Amygdala (tissue), 56 donors: ENCODE measurements at regions not wholly inside any gene's neighbourhood (a gene's known extent, or its start where the extent isn't known, plus 50 kb on each side); places are given as distances from the start of the nearest gene placed in this dataset.

Experiments used
- DNase-seq, 56 donors: peaks; one replicate each; lab custom pipeline; 2025; lab: John Stamatoyannopoulos, UW

DNA sequence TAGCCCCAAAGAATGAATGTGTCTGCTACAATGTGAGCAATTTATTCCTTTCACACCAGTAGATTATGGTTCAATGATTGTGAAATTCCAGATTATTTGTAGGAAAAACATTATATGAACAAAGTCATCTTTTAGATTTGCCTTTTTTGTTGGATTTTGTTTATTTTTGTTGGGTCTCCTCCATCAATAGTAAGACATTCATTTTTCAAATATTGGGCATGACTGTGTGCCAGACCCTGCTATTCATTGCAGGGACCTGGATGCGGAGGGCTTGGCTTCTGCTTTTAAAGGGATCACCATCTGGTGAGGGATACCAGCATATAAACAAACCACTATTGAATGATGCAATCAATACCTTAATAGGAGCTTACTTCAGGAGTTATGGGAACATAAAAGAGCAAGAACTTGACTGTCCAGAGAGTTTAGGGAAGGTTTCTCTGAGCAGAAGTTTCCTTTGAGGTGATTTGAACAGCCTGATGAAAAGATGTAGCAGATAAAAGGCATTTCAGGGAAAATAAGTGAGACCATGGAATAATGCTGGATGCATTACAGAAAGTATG, 486.7 kb downstream of the EPHA4 start:
- no peak for DNase-seq

DNA sequence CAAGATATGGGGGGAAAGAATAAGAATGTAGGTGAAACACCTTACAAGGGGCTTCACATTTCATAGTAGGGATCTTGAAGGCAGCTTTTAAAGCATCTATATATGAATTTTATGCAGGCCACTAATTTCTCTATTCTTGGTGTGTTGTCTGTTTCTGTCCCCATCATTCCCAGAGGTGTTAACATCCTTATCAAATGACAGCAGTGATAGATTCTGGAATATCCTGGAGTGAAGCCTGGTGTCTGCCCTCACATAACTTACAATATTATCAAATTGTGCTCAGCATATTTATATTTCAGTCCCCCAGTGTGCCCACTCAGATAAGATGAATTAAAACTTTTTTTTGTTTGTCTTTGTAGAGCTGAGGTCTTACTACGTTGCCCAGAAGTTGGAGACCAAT, 486.2 kb downstream of the EPHA4 start:
- no peak for DNase-seq

DNA sequence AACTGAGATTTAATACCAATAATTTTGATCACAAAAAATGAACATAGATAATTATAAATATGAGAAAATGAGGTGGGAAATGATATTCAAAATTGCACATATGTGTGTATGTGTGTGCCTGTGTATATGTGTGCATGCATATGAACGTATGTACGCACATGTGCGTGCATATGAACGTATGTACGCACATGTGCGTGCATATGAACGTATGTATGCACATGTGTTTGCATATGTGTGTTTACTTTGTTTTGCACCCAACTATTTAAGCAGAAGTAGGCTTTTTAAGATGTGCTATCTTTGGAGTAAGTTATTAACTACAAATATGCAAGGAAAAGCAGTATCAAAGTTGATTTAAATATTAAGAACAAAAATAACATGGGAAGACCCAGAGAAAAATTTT, 484.3 kb downstream of the EPHA4 start:
- DNase-seq = no peak

DNA sequence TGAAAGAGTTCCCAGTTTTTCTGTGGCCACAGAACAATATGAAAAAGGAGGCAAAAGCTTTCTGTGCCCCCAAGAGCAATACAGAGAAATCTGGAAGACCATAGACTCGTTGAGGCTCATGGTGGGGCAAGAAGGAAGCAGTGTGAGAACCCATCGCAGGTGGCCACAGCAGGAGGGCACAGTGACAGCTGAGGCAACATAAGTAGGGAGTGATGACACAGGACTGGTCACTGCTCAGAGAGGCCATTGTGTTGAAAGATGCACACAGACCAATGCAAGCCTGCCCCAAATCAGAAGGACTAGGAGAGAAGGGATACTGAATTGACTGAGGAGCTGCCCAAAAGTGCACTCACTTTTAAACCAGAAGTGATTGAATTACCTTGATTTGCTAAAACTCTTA, 483.6 kb downstream of the EPHA4 start:
- DNase-seq = no peak

DNA sequence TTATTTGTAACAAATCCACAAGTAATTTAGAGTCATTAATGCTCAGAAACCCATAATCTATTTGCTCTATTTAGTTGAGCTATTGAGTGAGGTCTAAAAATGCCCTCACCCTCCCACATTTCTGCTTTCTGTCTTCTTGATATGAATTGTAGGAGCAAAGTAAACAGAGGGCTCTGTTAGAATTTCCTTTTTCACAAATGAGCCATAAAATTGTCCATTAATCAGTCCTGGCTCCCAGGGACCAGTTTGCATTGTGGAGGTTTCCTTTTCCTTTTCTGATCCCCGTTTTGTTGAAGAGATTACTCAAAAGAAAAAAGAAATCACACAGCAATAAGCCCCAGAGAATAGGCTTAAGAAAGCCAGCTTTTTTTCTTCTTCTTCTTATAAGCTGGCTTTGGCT, 476.7 kb downstream of the EPHA4 start:
- no peak for DNase-seq

DNA sequence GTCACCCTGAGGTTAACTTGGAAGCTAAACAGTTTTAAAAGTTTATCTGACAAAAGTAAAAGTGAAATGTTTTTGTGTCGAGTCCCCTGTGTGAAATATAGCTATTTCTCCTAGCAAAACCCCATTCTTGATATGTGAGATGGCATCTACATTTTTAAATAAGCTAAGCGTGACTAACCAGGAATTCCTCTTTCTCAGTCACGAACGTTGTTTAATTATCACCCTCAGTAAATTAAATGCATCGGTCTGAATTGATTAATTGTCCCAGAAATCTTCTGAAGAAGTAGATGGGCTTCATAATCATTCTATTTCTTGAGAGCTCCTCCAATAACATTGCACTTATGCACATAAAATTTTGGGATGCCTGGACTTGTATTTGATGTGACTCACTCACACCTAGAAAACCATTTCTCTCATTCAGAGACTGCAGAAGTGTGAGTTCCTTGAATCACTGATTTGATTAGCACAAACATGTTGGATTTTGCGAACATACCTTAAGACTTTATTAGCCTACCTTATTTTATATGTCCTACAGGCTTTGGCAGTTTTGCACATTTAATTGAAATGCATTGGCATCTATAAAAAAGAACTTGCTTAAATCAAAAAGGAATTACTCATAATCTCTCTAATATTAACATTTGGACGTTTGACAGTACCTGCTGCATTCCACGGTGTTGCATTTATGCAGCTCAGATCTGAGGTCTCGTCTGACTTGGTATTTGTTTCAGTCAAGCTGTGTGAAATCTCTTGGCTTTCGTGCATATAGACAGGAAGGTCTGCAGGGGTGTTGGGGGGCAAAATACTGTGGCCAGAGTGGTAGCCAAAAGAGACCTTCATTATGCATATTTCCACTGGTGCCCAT, 475.2 kb downstream of the EPHA4 start:
- DNase-seq = no peak

DNA sequence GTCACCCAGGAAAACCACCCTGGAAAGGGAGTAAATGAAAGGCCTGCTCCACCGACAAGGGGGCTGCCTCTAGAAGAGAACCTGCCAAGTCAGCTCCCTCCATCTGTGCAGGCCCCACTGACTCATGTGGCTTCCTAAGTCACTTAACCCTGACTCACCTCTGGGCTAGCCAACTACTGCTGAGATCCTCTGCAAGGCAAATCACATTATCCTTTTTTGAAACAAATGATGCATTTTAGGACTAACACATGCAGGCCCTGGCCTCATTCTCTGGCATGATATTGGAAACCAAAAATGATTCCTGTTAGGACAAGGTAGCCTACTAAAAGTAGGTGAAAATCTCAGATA, 474.6 kb downstream of the EPHA4 start:
- DNase-seq = no peak

DNA sequence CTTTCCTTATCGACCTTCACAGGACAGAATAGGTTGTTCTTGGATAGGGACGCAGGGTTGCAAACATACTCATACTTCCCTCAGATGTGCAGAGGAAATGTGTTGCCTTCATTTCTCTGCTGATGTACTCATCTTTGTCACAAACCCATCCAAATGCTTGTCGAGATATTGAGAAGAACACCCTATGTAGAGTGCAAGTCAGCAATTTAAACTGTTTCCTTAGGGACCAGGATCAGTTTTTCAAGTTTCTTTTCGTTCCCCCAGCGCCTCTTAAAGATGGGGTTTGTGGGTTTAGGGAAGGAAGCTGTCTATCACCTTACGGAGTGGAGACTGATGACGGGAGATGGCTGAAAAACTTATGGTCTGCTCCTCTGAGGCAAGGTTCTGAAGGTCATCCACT, 474.2 kb downstream of the EPHA4 start:
- DNase-seq = no peak

DNA sequence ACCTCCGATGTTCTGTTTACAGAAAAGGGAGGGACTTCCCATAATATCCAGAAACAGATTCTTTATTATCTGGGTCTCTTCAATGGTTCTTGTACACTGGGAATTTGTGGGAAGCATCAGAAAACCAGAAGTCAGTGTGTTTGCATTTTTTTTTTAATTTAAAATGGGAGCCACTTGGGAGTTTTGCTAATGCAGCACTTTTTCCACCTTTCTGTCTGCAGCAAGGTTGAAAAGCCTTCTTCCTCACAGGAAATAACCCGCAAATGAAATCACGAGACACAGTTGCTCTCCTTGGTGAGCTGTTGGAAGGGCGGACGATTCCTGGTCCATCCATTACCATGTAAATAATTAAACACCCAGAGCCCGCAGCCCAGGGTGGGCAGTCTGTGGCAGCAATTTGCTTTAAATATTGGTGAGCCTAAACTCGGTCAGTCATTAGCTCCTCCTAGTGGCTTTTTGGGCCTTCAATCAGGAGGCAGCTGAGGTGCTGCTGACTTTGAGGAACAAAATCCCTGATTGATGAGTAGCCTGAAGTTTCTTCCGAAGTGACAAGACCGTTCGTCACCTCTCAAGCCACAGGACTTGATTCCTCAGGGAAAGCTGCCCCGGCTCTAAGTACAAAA, 471.5 kb downstream of the EPHA4 start:
- no peak for DNase-seq

DNA sequence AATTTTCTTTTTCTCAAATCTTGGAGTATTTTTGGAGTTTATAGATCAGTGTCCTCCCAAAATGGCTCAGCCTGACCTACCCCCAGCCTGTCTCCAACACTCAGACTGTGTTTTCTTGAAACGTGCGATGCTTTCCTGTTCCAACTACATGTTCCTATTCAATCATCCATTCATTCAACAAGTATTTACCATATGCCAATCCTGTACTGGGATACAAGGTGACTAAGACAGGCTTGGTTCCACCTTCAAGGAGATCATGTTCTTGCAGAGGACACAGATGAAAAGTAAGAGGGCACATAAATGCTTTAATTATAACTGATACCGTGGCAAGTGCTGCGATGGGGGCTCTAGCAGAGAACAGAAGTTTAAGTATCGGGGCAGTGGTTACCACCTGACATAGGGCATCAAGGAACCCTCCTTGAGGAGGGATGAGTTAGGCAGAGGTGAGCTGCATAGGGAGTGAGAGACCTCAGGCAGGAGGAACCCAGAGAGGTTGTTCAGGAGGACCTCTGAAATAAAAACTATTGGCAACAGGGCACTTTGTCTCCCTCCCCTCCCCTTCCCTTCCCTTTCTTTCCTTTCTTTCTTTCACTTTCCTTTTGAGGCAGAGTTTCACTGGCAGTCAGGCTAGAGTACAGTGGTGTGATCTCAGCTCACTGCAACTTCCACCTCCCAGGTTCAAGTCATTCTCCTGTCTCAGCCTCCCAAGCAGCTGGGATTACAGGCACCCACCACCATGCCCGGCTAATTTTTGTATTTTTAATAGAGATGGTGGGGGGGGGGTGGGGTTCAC, 469.0 kb downstream of the EPHA4 start:
- DNase-seq = no peak

DNA sequence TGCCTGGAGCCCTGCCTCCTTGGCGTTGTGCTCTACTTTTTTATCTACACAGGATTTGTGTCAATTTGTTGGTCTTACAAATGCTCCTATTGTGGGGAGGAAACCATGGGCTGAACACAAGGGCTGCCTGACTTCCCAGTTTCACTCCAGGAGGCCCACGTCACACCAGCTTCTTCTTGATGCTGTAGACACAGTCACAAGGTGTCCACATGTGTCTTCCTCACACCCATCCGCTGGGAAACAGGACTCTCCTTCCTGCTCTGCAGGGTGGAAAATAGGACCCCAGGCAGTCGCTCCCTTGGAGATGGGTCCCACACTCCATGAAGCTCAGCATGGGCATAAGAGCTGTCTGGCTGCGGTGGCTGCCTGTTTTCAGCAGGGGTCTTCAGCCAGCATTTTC, 468.2 kb downstream of the EPHA4 start:
- DNase-seq = peak in 2 of 56 donors; percentile 29 to 31

DNA sequence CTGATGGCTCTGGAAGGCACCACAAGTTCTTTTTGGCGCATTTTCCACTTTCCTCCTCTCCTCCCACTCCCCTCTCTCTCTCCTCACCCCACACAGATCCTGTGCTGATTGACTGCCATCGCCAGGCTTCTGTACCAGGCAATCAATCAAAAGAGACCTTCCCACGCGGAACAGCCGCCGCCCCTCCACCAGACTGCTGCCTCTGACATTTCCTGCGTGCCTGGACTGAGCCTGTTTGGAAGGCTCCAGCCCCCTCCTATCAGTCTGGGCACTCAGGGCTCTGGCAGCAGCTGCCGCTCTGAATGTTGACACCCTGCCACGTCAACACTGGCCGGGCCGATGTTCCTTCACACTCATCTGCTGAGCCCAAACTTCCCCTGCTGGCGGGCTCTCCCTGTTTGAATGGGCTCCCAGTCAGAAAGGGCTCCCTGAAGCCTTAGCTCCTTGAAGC, 467.7 kb downstream of the EPHA4 start:
- peak in 45 of 56 donors; percentile 4 to 67 (median 25) for DNase-seq

DNA sequence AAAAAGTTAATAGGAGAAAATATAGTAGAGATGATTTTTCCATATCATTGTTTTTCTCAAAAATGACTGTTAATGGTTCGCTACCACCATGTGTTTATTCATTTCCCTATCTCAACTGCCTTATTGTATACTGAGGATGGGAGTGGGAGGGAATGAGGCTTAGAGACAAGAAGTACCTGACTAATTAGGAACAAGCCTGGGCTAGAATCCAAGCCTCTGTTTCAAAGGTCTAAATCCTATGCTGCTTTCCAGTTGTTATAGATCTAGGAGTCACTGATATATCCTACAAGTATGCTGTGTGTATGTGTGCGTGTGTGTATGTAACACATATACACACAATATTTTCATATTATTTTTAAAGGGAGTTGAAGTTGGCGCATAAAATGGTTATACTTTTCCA, 465.9 kb downstream of the EPHA4 start:
- no peak for DNase-seq

DNA sequence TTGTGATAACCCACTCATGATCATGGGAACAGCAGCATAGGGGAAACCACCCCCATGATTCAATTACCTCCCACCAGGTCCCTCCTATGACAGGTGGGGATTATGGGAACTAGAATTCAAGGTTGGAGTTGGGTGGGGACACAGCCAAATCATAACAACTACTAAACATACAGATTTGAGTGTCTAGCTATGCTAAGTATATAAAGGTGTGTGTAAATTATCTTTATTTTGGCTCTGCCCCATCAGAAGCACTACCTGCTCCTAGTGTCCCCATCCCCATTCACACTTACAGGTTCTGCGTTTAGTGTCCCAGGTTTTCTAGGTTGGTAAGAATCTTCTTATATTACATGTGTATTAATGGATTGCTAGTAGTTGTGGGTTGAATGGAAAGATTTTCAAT, 464.7 kb downstream of the EPHA4 start:
- DNase-seq = no peak

DNA sequence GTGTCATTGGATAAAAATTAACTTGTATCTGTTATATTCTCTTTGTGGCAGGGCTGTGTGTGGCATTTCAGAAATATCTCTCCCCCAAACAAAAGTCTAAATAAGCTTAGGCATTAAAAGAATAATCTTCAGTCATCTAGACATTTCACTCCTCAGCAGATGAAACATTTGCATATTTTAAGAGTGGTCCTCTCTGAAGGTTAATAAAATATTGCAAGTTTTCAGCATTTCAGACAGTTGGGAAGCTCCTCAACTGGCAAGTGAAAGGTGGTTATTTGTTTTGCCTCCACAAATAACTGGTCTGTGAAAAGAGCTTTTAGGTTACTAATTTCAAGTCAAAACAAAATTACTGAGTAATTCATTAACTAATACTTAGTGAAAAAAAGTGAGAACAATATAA, 462.6 kb downstream of the EPHA4 start:
- no peak for DNase-seq

DNA sequence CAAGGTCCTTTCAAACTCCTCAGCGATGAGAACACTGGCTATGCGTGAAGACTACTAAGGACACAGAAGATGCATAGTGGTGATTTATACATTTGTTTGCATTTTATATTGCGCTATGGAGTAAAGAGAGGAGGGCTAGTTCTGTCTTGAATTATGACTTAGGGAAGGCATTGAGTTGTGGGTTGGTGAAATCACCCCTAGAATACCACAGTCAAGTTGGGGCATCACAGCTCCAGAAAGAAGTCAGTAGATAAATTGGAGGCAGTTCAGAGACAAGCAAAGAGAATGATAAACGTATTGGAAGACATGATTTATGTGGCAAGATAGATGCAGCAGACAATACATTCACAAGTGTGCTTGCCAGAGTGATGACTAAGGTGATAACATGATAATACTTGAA, 460.4 kb downstream of the EPHA4 start:
- no peak for DNase-seq

DNA sequence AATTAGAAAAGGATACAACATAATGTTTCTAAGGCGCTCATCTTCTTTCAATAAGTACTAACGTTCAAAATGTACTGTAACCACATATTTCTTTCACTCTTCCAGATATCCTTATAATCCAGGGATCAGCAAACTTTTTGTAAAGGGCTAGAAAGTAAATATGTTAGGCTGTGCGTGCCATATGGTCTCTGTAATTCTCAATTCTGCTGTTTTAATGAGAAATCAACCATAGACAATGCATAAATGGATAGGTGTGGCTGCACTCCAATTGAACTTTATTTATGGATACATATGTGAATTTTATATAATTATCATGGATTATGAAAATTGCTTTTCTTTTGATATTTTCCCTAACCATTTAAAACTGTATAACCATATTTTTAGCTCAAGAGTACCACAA, 459.4 kb downstream of the EPHA4 start:
- no peak for DNase-seq

DNA sequence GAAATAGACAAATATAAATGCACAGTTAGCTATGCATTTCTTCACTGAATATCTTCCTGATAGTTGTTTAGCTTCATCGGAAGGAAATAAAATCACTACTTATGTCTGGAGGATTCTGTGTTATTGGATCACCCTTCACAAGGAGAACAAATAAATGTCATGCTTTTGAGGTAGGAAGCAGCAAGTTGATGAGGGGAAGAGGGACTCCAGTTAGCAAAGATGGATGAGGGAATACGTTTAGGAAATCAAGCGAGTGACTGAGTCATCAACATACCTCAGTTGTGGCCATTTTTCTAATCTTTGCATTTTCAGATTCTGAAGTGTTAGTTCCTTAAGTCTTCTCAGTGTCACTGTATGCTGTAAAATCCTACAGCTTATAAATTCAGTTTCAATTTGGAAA, 456.2 kb downstream of the EPHA4 start:
- no peak for DNase-seq

DNA sequence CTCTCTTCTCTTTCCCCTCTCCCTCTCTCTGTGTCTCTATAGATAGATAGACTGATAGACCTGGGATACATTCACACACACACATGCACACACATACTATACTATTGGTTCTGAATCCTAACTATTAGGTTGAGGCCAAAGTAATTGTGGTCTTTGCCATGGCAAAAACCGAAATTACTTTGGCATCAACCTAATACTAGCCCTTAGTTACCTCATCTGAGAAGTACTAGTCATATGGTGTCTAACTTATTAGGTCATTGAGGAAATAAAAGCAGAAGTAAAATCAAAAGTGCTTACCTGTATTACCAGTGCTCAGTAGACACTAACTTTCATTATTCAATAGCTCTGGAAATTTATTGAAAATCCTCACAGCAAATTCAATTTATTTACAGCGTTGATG, 451.5 kb downstream of the EPHA4 start:
- no peak for DNase-seq

DNA sequence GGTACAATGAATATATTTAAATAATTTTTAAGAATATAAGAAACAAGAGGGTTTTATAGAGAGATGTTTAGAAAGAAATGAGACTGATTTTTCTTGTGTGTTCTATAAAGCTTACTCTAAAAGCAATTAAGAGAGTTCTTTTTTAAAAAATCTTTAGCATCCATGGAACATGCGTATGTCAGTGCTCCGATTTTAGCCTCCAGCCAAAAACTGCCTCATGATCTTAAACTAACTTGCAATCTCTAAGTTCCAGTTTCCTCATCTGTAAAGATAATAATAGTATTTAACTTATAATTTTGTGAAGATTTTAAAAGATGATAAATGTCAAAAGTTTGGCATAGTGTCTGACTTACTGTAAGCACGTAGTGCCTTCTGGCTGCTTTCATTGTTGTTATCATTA, 448.7 kb downstream of the EPHA4 start:
- DNase-seq = no peak

DNA sequence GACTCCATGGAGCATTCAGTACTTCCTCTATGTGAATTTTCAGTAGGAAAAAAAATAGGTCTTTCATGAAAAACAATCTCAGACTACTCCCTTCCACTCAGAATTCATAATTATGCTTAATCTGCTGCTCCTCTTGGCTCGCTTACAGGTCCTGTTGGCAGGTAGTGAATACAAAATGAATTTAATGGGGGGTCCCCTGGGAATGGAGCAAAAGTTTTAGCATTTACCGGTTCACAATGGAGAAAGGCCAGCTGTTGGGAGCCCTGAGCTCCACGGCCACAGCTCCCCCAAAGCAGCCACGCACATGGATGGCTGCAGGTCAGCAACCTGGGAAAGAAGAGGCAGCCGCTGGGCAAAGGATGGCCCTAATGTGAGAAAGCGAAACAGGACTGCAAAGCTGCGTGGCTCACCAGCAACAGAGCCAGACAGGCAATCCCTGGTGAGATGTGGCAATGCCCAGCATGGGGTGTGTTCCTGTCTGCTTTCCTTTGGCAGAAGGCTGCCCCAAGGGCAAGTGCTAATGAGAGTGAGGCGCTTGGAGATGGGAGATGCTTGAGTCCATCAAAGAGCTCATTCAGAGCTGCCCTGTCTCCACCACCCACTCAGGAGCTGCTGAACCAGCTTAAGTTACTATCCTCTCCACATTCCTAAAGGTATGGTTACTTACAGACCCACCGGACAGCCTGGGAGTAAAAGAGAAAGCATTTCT, 447.4 kb downstream of the EPHA4 start:
- peak in 1 of 56 donors; percentile 1 for DNase-seq
